Right lobe of liver (tissue), 4 donors: ENCODE measurements at regions not wholly inside any gene's neighbourhood (a gene's known extent, or its start where the extent isn't known, plus 50 kb on each side); places are given as distances from the start of the nearest gene placed in this dataset.

Experiments
- POLR2A ChIP-seq: fragments of 450-650 bp; IDR thresholded peaks from one replicate; pipeline ENCODE4 v1.6.1; 2017; ENCODE audit warnings: antibody characterized with exemption, mild to moderate bottlenecking
- TF ChIP-seq, protein P1 (sequence below), 4 donors: fragments of 200-600 bp in 3 of 4; fragments of 450-650 bp in 1 of 4; IDR thresholded peaks; one replicate each; pipeline versions ENCODE4 v1.5.1 to v1.8.0; 2016 to 2022; ENCODE audit warnings: antibody characterized with exemption in 4 of 4, mild to moderate bottlenecking in 2 of 4
- donor health status: DM: no; HTN: no; CAD: no.
- donor health status: DM: no; HTN: no; CAD: no.
- donor health status: DM: no; HTN: yes; CAD: no.

GRCh38 chr3:152719264-152719663 is 115.7 kb upstream of the P2RY1 start:
- TF ChIP-seq, protein P1, sequence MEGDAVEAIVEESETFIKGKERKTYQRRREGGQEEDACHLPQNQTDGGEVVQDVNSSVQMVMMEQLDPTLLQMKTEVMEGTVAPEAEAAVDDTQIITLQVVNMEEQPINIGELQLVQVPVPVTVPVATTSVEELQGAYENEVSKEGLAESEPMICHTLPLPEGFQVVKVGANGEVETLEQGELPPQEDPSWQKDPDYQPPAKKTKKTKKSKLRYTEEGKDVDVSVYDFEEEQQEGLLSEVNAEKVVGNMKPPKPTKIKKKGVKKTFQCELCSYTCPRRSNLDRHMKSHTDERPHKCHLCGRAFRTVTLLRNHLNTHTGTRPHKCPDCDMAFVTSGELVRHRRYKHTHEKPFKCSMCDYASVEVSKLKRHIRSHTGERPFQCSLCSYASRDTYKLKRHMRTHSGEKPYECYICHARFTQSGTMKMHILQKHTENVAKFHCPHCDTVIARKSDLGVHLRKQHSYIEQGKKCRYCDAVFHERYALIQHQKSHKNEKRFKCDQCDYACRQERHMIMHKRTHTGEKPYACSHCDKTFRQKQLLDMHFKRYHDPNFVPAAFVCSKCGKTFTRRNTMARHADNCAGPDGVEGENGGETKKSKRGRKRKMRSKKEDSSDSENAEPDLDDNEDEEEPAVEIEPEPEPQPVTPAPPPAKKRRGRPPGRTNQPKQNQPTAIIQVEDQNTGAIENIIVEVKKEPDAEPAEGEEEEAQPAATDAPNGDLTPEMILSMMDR (IDR thresholded peaks at IDR 0.05) = no peak
- no peak for TF ChIP-seq POLR2A
